ENCODE measurements at regions not wholly inside any gene's neighbourhood (a gene's known extent, or its start where the extent isn't known, plus 50 kb on each side); places are given as distances from the start of the nearest gene placed in this dataset.

DNA sequence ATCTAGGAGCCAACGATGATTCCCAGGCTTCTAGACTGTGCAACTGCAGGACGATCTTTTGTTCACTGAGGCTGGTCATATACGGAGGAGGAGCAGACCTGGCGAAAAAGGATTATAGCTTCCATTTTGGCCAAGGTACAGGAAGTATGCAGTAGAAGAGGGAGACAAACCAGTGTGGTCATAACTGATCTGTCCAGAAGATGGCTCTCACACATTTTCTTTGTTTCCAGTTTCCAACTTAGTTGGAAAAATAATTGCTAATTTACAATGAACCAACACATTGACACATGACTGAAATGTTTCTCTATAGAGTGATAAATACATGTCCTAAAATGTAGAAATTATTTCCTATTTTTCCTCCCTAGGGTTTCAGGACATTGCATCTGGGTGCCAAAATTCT is 364.1 kb upstream of the BTBD3 start:
- TF ChIP-seq, protein P1, sequence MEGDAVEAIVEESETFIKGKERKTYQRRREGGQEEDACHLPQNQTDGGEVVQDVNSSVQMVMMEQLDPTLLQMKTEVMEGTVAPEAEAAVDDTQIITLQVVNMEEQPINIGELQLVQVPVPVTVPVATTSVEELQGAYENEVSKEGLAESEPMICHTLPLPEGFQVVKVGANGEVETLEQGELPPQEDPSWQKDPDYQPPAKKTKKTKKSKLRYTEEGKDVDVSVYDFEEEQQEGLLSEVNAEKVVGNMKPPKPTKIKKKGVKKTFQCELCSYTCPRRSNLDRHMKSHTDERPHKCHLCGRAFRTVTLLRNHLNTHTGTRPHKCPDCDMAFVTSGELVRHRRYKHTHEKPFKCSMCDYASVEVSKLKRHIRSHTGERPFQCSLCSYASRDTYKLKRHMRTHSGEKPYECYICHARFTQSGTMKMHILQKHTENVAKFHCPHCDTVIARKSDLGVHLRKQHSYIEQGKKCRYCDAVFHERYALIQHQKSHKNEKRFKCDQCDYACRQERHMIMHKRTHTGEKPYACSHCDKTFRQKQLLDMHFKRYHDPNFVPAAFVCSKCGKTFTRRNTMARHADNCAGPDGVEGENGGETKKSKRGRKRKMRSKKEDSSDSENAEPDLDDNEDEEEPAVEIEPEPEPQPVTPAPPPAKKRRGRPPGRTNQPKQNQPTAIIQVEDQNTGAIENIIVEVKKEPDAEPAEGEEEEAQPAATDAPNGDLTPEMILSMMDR (conservative IDR thresholded peaks at IDR 0.05; ENCODE audit: low read length): peak; percentile 52
- TF ChIP-seq EZH2phosphoT487 (IDR thresholded peaks at IDR 0.05; ENCODE audit: borderline replicate concordance): no peak
